Mesenchymal stem cell (in vitro differentiated cells and primary cell): ENCODE measurements at regions not wholly inside any gene's neighbourhood (a gene's known extent, or its start where the extent isn't known, plus 50 kb on each side); places are given as distances from the start of the nearest gene placed in this dataset.
"Not testable (repeated sequence)": the region's sequence is repeated elsewhere in the genome, so short reads cannot be mapped to it uniquely, and the experiment has no call there.

Experiments
- DNase-seq: peaks from one replicate; pipeline ENCODE4 v3.0.0-alpha.2; 2013
- H2AFZ ChIP-seq: one replicate; pipeline ENCODE4 v1.6.1; 2013; ENCODE audit warnings: low read depth, mild to moderate bottlenecking, control low read depth, inconsistent platforms, low read length, moderate library complexity
- H2AK5ac ChIP-seq: 2 replicates; pipeline ENCODE4 v1.6.1; 2013; ENCODE audit warnings: low read length, moderate library complexity, mild to moderate bottlenecking, inconsistent platforms; ENCODE audit not compliant: severe bottlenecking
- H2BK120ac ChIP-seq: one replicate; pipeline ENCODE4 v1.6.1; 2013; ENCODE audit warnings: low read depth, mild to moderate bottlenecking, inconsistent platforms, low read length, moderate library complexity
- H2BK12ac ChIP-seq, 2 experiments: one replicate each; pipeline ENCODE4 v1.6.1; 2013; ENCODE audit warnings: inconsistent platforms in 2 of 2, low read length in 2 of 2, mild to moderate bottlenecking in 2 of 2, moderate library complexity in 2 of 2, control low read depth in 1 of 2
- H2BK15ac ChIP-seq: one replicate; pipeline ENCODE4 v1.6.1; 2013; ENCODE audit warnings: mild to moderate bottlenecking, low read depth, inconsistent platforms; ENCODE audit not compliant: poor library complexity, severe bottlenecking
- H2BK5ac ChIP-seq: 2 replicates; pipeline ENCODE4 v1.6.1; 2013; ENCODE audit warnings: low read depth, mild to moderate bottlenecking, low read length, control low read depth, inconsistent platforms; ENCODE audit not compliant: poor library complexity, severe bottlenecking
- H3K14ac ChIP-seq, 2 experiments: one replicate each; pipeline ENCODE4 v1.6.1; 2013; ENCODE audit warnings: inconsistent platforms in 2 of 2, low read length in 2 of 2, control low read depth in 1 of 2, mild to moderate bottlenecking in 1 of 2, moderate library complexity in 1 of 2
- H3K18ac ChIP-seq, 2 experiments: one replicate each; pipeline ENCODE4 v1.6.1; 2013; ENCODE audit warnings: inconsistent platforms in 2 of 2, low read length in 2 of 2, control low read depth in 1 of 2, low read depth in 1 of 2, mild to moderate bottlenecking in 1 of 2
- H3K23ac ChIP-seq, 2 experiments: one replicate each; pipeline ENCODE4 v1.6.1; 2013; ENCODE audit warnings: inconsistent platforms in 2 of 2, low read length in 2 of 2, mild to moderate bottlenecking in 2 of 2, moderate library complexity in 2 of 2, control low read depth in 1 of 2
- H3K27ac ChIP-seq: 2 replicates; pipeline ENCODE4 v1.5.1; 2013; ENCODE audit warnings: mild to moderate bottlenecking, moderate library complexity, low read length, control low read depth, inconsistent platforms; ENCODE audit not compliant: poor library complexity, severe bottlenecking
- H3K27me3 ChIP-seq, 2 experiments: 2 replicates each; pipeline versions ENCODE4 v1.6.1 to v1.7.0; 2013; ENCODE audit warnings: low read length in 2 of 2, mild to moderate bottlenecking in 2 of 2, moderate library complexity in 2 of 2, control low read depth in 1 of 2, inconsistent platforms in 1 of 2; ENCODE audit not compliant: control insufficient read depth in 1 of 2, insufficient read depth in 1 of 2
- H3K36me3 ChIP-seq, 2 experiments: 2 replicates each; pipeline versions ENCODE4 v1.6.1 to v1.7.0; 2013; ENCODE audit warnings: low read length in 2 of 2, control low read depth in 1 of 2, inconsistent platforms in 1 of 2, low read depth in 1 of 2, mild to moderate bottlenecking in 1 of 2; ENCODE audit not compliant: insufficient read depth in 2 of 2, control insufficient read depth in 1 of 2
- H3K4ac ChIP-seq, 2 experiments: one replicate each; pipeline ENCODE4 v1.6.1; 2013; ENCODE audit warnings: inconsistent platforms in 2 of 2, low read length in 2 of 2, mild to moderate bottlenecking in 2 of 2, moderate library complexity in 2 of 2, control low read depth in 1 of 2, low read depth in 1 of 2
- H3K4me1 ChIP-seq: 2 replicates; pipeline ENCODE4 v1.6.1; 2013; ENCODE audit warnings: low read depth, low read length, control low read depth; ENCODE audit not compliant: control insufficient read depth, insufficient read depth
- H3K4me2 ChIP-seq: 2 replicates; pipeline ENCODE4 v1.6.1; 2013; ENCODE audit warnings: low read length, mild to moderate bottlenecking, inconsistent platforms; ENCODE audit not compliant: poor library complexity, severe bottlenecking
- H3K4me3 ChIP-seq, 2 experiments: 2 replicates each; pipeline versions ENCODE4 v1.5.1 to v1.7.0; 2013; ENCODE audit warnings: low read length in 2 of 2, mild to moderate bottlenecking in 2 of 2, control low read depth in 1 of 2, low read depth in 1 of 2; ENCODE audit not compliant: insufficient read depth in 1 of 2
- H3K79me1 ChIP-seq: replicated peaks from 2 replicates; pipeline ENCODE4 v1.6.1; 2013; ENCODE audit warnings: mild to moderate bottlenecking, control low read depth, low read length, inconsistent platforms; ENCODE audit not compliant: poor library complexity, severe bottlenecking
- H3K9ac ChIP-seq: 2 replicates; pipeline ENCODE4 v1.7.0; 2013; ENCODE audit warnings: mild to moderate bottlenecking, low read length, moderate library complexity
- H3K9me3 ChIP-seq: 2 replicates; pipeline ENCODE4 v1.7.0; 2013; ENCODE audit warnings: mild to moderate bottlenecking, low read length; ENCODE audit not compliant: control insufficient read depth
- H4K8ac ChIP-seq: one replicate; pipeline ENCODE4 v1.6.1; 2013; ENCODE audit warnings: inconsistent platforms, mild to moderate bottlenecking, low read length, moderate library complexity
- H4K91ac ChIP-seq: one replicate; pipeline ENCODE4 v1.6.1; 2013; ENCODE audit warnings: mild to moderate bottlenecking, low read length, inconsistent platforms
- WGBS: methylation state at CpG from one replicate; pipeline ENCODE4 v1.1.7; 2013; ENCODE audit warnings: mixed read lengths; 5-methylcytosine and 5-hydroxymethylcytosine counted together

DNA sequence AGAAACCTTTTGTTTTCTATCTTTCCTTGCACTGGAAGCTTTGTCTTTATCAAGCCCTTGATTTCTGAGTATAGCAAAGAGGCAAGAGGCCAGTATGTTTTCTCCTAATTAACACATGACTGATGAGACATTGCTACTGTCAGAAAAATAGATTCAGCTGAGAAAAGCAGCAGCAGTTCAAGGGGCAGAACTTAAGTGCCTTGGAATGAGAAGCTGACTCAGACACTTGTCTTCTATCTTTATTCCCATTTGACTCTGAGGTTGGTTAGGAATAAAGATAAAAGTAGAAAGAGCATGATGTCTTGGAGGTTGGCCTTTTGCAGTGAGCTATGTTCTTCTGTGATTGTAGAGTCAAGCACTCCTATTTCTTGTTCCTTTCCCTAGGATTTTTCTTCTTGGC is 79.1 kb upstream of the MAN1A1 start:
- no peak overlapping the region for H2BK120ac ChIP-seq
- no peak overlapping the region for H3K4ac ChIP-seq
- no peaks in the 10 kb centered on the region for H3K27me3 ChIP-seq
- H2BK5ac ChIP-seq = no peak overlapping the region
- no peak overlapping the region for H3K14ac ChIP-seq
- H3K79me1 ChIP-seq = no peaks in the 10 kb centered on the region
- no peak overlapping the region for H3K4me3 ChIP-seq
- H3K9ac ChIP-seq = no peak overlapping the region
- H4K91ac ChIP-seq = no peak overlapping the region
- no peak overlapping the region for H3K4me2 ChIP-seq
- no peak overlapping the region for H3K18ac ChIP-seq
- no peaks in the 10 kb centered on the region for H3K4me1 ChIP-seq
- H4K8ac ChIP-seq = no peak overlapping the region
- no peak overlapping the region for H2AFZ ChIP-seq
- H3K27ac ChIP-seq = no peak overlapping the region
- no peak overlapping the region for H2BK15ac ChIP-seq
- H2AK5ac ChIP-seq = no peak overlapping the region
- no peak overlapping the region for H3K23ac ChIP-seq
- H3K36me3 ChIP-seq = no peaks in the 10 kb centered on the region
- DNase-seq = peak; percentile 53
- H3K9me3 ChIP-seq = no peaks in the 10 kb centered on the region
- no peak overlapping the region for H2BK12ac ChIP-seq

DNA sequence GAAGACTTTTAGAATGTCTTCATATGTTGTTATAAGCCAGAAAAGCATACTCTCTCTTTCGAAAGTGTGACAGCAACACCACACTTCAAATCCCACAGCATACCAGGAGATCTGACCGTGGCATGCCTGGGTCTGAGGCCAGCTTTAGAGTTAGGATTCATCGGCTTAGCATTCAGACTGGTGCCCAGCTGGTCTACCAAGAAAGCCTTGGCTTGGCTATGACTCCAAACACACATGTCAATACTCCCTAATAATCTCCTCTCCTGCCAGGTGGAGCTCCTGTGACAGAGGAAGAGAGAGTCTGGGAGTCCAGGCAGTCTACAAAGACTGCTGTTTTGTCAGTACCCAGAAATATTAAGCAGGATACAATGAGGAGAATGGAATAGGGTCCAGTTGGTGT is 77.1 kb upstream of the MAN1A1 start:
- no peak overlapping the region for H3K14ac ChIP-seq
- no peak overlapping the region for H2BK120ac ChIP-seq
- no peak overlapping the region for H3K27ac ChIP-seq
- no peak overlapping the region for H3K23ac ChIP-seq
- no peak overlapping the region for H4K91ac ChIP-seq
- no peak overlapping the region for H2AFZ ChIP-seq
- H2BK12ac ChIP-seq = no peak overlapping the region
- no peak overlapping the region for H3K4ac ChIP-seq
- no peak for DNase-seq
- H2BK15ac ChIP-seq = no peak overlapping the region
- H3K9ac ChIP-seq = no peak overlapping the region
- H3K4me1 ChIP-seq = no peaks in the 10 kb centered on the region
- no peak overlapping the region for H3K4me3 ChIP-seq
- H3K4me2 ChIP-seq = no peak overlapping the region
- no peaks in the 10 kb centered on the region for H3K27me3 ChIP-seq
- H2BK5ac ChIP-seq = no peak overlapping the region
- no peaks in the 10 kb centered on the region for H3K36me3 ChIP-seq
- WGBS = 95% methylated on average over 2 of the region's 3 CpGs
- no peaks in the 10 kb centered on the region for H3K9me3 ChIP-seq
- no peak overlapping the region for H4K8ac ChIP-seq
- no peak overlapping the region for H3K18ac ChIP-seq
- no peaks in the 10 kb centered on the region for H3K79me1 ChIP-seq
- H2AK5ac ChIP-seq = no peak overlapping the region

DNA sequence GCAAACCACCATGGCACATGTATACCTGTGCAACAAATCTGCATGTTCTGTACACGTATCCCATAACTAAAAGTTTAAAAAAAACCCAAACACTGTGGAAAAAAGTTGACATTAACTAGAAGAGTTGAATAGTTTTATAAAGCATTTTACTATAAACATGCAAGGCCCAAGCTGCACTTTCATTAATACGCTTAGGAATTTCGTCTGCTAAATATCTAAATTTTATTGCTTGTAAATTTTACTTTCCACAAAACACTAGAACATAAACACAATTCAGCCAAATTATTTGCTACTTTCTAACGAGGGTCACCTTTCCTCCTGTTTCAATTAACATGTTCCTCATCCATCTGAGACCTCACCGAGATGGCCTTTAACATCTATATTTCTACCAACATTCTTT is 74.4 kb upstream of the MAN1A1 start:
- H2BK15ac ChIP-seq = no peak overlapping the region
- DNase-seq = no peak
- no peak overlapping the region for H3K4ac ChIP-seq
- H4K8ac ChIP-seq = no peak overlapping the region
- H3K79me1 ChIP-seq = no peaks in the 10 kb centered on the region
- no peak overlapping the region for H4K91ac ChIP-seq
- no peak overlapping the region for H2BK120ac ChIP-seq
- H3K9ac ChIP-seq = no peak overlapping the region
- no peaks in the 10 kb centered on the region for H3K27me3 ChIP-seq
- no peak overlapping the region for H3K14ac ChIP-seq
- no peaks in the 10 kb centered on the region for H3K36me3 ChIP-seq
- H3K9me3 ChIP-seq = peaks cover 2% of the 10 kb centered on the region
- no peak overlapping the region for H2AFZ ChIP-seq
- H3K27ac ChIP-seq = no peak overlapping the region
- H3K23ac ChIP-seq = no peak overlapping the region
- no peak overlapping the region for H3K4me3 ChIP-seq
- WGBS = 93% methylated on average over 4 of the region's 5 CpGs
- no peak overlapping the region for H3K4me2 ChIP-seq
- no peak overlapping the region for H2BK12ac ChIP-seq
- no peaks in the 10 kb centered on the region for H3K4me1 ChIP-seq
- no peak overlapping the region for H2BK5ac ChIP-seq
- H3K18ac ChIP-seq = no peak overlapping the region
- no peak overlapping the region for H2AK5ac ChIP-seq

DNA sequence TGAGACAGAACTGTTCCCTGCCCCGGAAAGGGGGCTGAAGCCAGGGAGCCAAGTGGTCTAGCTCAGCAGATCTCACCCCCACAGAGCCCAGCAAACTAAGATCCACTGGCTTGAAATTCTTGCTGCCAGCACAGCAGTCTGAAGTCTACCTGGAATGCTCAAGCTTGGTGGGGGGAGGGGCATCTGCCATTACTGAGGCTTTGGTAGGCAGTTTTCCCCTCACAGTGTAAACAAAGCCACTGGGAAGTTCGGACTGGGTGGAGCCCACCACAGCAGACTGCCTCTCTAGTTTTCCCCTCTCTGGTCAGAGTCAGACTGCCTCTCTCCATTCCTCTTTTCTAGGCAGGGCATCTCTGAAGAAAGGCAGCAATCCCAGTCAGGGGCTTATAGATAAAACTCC is 68.5 kb upstream of the MAN1A1 start:
- not testable (repeated sequence) for H3K23ac ChIP-seq, H3K27ac ChIP-seq, H2BK15ac ChIP-seq, H4K8ac ChIP-seq, DNase-seq, H3K4me2 ChIP-seq, H3K27me3 ChIP-seq, H2BK5ac ChIP-seq, H3K36me3 ChIP-seq, H3K4ac ChIP-seq, H2AK5ac ChIP-seq, H3K18ac ChIP-seq, H2BK12ac ChIP-seq, H3K4me3 ChIP-seq, H3K9ac ChIP-seq, H3K14ac ChIP-seq, H2AFZ ChIP-seq, H3K79me1 ChIP-seq, H3K4me1 ChIP-seq, H2BK120ac ChIP-seq, H4K91ac ChIP-seq
- peaks cover 13% of the 10 kb centered on the region for H3K9me3 ChIP-seq
- 75% methylated on average over 2 of the region's 2 CpGs for WGBS
